GM12878 (cell line): ENCODE measurements at regions not wholly inside any gene's neighbourhood (a gene's known extent, or its start where the extent isn't known, plus 50 kb on each side); places are given as distances from the start of the nearest gene placed in this dataset.

Experiments
- ATF2 ChIP-seq: IDR thresholded peaks from 2 replicates; pipeline ENCODE4 v1.6.1; 2012; ENCODE audit warnings: low read length, inconsistent platforms
- CTCF ChIP-seq, 3 experiments: IDR thresholded peaks in 2 of 3; conservative IDR thresholded peaks in 1 of 3; 2 replicates each; pipeline ENCODE4 v1.5.1; 2011; ENCODE audit warnings: low read depth in 3 of 3, low read length in 3 of 3, mild to moderate bottlenecking in 3 of 3, control low read depth in 2 of 3, moderate library complexity in 2 of 3, inconsistent platforms in 1 of 3, mixed read lengths in 1 of 3; ENCODE audit not compliant: control insufficient read depth in 2 of 3, insufficient read depth in 1 of 3; ENCODE audit errors: extremely low read depth in 1 of 3
- IRF5 ChIP-seq: fragments of 450-650 bp; IDR thresholded peaks from 2 replicates; pipeline ENCODE4 v1.6.1; 2017; ENCODE audit warnings: borderline replicate concordance
- POLR2A ChIP-seq: IDR thresholded peaks from 2 replicates; pipeline ENCODE4 v1.6.1; 2011; ENCODE audit warnings: low read depth, mild to moderate bottlenecking, low read length
- SKIL ChIP-seq: fragments of 450-650 bp; IDR thresholded peaks from 2 replicates; pipeline ENCODE4 v1.6.1; 2017; ENCODE audit warnings: mild to moderate bottlenecking, low read depth, inconsistent platforms; ENCODE audit not compliant: poor library complexity, severe bottlenecking

GRCh38 chr2:204174034-204174433 is 237.5 kb downstream of the ICOS start (continued):
- TF ChIP-seq ATF2 (no peak), POLR2A (no peak), CTCF (IDR thresholded peaks at IDR 0.05 in 2 of 3, conservative IDR thresholded peaks at IDR 0.05 in 1 of 3; ENCODE audit: control insufficient read depth in 2 of 3, extremely low read depth in 1 of 3, insufficient read depth in 1 of 3, low read depth in 3 of 3, low read length in 3 of 3) (no peak), IRF5 (no peak), SKIL (no peak)
